GM19239 (cell line): ENCODE measurements at regions not wholly inside any gene's neighbourhood (a gene's known extent, or its start where the extent isn't known, plus 50 kb on each side); places are given as distances from the start of the nearest gene placed in this dataset.

Experiments used
- DNase-seq: peaks from one replicate; pipeline ENCODE4 v3.0.0; 2011; ENCODE audit warnings: low spot score; ENCODE audit not compliant: insufficient read length
- FAIRE-seq: peaks from 2 replicates; lab custom pipeline; 2011; peaks lifted over from hg19 to GRCh38; lab: Jason Lieb, UNC

- FAIRE-seq (no peak), DNase-seq (no peak)
Measured at GRCh38 chr1:222250376-222250775, 297.5 kb downstream of the HHIPL2 start.

GRCh38 chr1:222247811-222248310 is 300.0 kb downstream of the HHIPL2 start:
- FAIRE-seq: no peak
- no peak for DNase-seq

- DNase-seq (no peak), FAIRE-seq (no peak)
Measured at GRCh38 chr1:222247081-222247480, 300.8 kb downstream of the HHIPL2 start.

- FAIRE-seq (no peak), DNase-seq (no peak)
Measured at GRCh38 chr1:222243902-222244301, 304.0 kb downstream of the HHIPL2 start.

GRCh38 chr1:222242492-222242891 is 305.4 kb downstream of the HHIPL2 start:
- DNase-seq (no peak), FAIRE-seq (no peak)

DNA sequence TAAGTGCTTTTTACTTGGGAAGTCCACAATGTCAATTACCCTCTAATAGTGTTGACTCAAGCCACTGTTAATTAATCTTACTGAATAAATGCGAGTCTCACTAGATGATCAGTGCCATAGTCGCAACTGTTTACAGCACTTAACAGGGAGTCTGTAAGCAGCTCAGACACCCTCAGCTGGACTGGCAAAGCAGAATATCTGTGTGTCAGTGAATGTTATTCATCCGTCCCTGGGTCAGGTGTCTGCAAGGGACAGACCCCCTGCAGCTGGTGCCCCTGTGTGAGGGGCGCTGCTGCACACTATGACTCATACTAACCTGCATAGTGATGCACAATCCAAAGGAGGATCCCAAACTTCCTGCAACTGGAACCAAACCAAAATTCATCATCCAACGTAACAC is 306.5 kb downstream of the HHIPL2 start:
- FAIRE-seq: no peak
- DNase-seq: no peak

GRCh38 chr1:222240536-222241181 is 307.2 kb downstream of the HHIPL2 start:
- FAIRE-seq: no peak
- DNase-seq: no peak

- no peak for DNase-seq
- FAIRE-seq: no peak
Measured at GRCh38 chr1:222239130-222239529, 308.8 kb downstream of the HHIPL2 start.

GRCh38 chr1:222234351-222234750 is 313.6 kb downstream of the HHIPL2 start:
- FAIRE-seq: no peak
- DNase-seq: no peak

DNA sequence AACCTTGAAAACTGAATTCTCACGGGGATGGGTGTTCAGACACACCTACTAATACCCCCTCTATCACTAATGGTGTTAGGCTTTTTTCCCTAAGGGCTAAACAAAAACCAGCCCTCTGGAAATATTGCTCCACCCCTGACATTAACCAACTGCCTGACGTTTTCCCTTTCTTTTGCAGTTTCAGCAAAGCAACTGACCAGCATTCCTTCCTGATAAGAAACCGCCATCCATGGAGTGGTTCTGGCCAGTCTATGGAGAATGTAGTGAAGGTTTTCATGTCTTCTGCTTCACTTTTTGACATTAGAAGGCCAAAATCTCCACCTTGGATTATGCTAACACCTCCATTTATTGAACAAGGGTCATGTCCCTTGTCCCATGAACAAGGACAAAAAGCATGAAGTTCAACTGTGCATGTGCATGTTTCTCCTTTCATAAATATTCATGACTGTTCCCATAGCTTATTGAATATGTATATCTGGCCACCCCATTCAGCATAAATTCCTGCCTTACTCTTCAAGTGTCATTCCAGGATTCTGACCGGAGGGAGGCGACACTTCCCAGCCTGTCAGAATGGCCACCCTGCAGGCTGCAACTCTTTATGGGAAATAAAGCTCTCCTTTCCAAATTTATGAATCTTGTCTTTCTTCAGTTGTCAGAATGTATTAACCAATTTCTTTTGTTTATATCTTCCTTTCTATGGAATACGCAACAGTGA is 314.3 kb downstream of the HHIPL2 start:
- FAIRE-seq: no peak
- DNase-seq: no peak

DNA sequence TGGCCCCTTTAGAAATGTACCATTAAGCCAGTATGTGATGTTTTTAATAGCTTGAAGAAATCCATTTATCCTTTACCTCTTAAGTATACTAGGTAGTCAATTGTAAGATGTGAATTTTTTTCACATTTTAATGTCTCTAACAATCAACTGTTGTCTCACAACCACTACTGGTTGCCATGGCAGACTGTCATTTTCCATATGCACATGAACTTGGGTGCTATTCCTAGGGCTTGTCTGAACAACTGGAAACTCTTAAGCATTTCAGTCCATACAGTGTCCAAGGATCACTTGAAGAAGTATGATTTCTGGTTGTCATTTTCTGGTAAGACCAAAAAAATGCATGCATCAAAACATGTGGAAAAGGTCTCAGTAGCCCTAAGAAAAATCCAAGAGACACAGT is 315.1 kb downstream of the HHIPL2 start:
- no peak for DNase-seq
- FAIRE-seq: no peak

- no peak for DNase-seq
Measured at GRCh38 chr1:222229672-222230312, 318.1 kb downstream of the HHIPL2 start.

DNA sequence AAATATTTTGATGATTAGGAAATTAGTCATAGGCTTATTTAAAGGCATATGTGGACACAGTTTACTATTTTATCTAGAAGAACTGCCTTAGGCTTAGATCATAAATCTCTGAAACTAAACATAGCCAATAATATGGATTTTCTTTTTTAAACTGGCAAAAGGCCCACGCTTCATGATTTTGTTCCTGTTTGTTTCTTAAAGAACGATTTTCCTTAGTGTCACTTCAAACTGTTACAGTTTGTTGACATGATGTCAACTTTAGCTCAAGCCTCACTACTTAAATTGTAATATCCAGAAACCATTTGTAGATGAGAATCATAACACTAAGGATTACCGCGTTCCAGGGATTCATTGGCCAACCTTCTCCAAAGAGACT is 322.6 kb downstream of the HHIPL2 start:
- DNase-seq: no peak
- FAIRE-seq: no peak

More at GRCh38 chr1:222229672-222230312, 318.1 kb downstream of the HHIPL2 start:
- no peak for FAIRE-seq

- no peak for DNase-seq
Measured at GRCh38 chr1:222224636-222225315, 323.1 kb downstream of the HHIPL2 start.

GRCh38 chr1:222224156-222224555 is 323.7 kb downstream of the HHIPL2 start:
- DNase-seq (no peak), FAIRE-seq (no peak)

More at GRCh38 chr1:222224636-222225315, 323.1 kb downstream of the HHIPL2 start:
- FAIRE-seq: no peak

GRCh38 chr1:222223010-222223409 is 324.9 kb downstream of the HHIPL2 start:
- FAIRE-seq (no peak), DNase-seq (no peak)

GRCh38 chr1:222216255-222216754 is 331.6 kb downstream of the HHIPL2 start:
- FAIRE-seq (no peak), DNase-seq (no peak)

- DNase-seq: no peak
- no peak for FAIRE-seq
Measured at GRCh38 chr1:222210776-222211175, 337.1 kb downstream of the HHIPL2 start.

- FAIRE-seq: no peak
- DNase-seq: no peak
Measured at GRCh38 chr1:222204475-222204874, 343.4 kb downstream of the HHIPL2 start.

GRCh38 chr1:222202831-222203230 is 345.1 kb downstream of the HHIPL2 start:
- DNase-seq: no peak
- FAIRE-seq: no peak
